Caco-2 (cell line): ENCODE measurements at regions not wholly inside any gene's neighbourhood (a gene's known extent, or its start where the extent isn't known, plus 50 kb on each side); places are given as distances from the start of the nearest gene placed in this dataset.

ENCODE experiments used
- BruUV-seq: library from RNA; stranded (reverse); fragments of 400-500 nt; replicated peaks from 2 replicates; lab custom pipeline; 2021; lab: Mats Ljungman, UMichigan
- CTCF ChIA-PET: fragments of 300-600 bp; sonication (Branson Sonifier 250); formaldehyde crosslinking; loops from one replicate; lab custom pipeline; 2022; ENCODE audit warnings: antibody characterized with exemption; lab: Charles Lee
- POLR2A ChIA-PET: fragments of 300-600 bp; sonication (Branson Sonifier 250); formaldehyde crosslinking; loops from one replicate; lab custom pipeline; 2022; ENCODE audit warnings: antibody characterized with exemption; lab: Charles Lee
- DNase-seq, 2 experiments: peaks; one replicate each; pipeline versions ENCODE4 v3.0.0 to v3.0.0-alpha.2; 2020 to 2022
- H3K27me3 ChIP-seq: replicated peaks from 2 replicates; pipeline ENCODE4 v1.6.0; 2011; ENCODE audit warnings: low read length; ENCODE audit not compliant: control insufficient read depth, insufficient read depth
- H3K36me3 ChIP-seq: 2 replicates; pipeline ENCODE4 v1.5.1; 2011; ENCODE audit warnings: low read length; ENCODE audit not compliant: control insufficient read depth, insufficient read depth
- H3K4me1 ChIP-seq: fragments of 250-450 bp; sonication (Bioruptor Pico); 2 replicates; pipeline ENCODE4 v1.5.1; 2020; ENCODE audit warnings: mild to moderate bottlenecking
- H3K4me3 ChIP-seq: 2 replicates; pipeline ENCODE4 v1.5.1; 2011; ENCODE audit warnings: low read depth, mild to moderate bottlenecking, control low read depth, low read length
- H3K9me3 ChIP-seq: fragments of 250-450 bp; sonication (Bioruptor Pico); 2 replicates; pipeline ENCODE4 v1.5.1; 2020; ENCODE audit warnings: mild to moderate bottlenecking, moderate library complexity
- H3K27ac Mint-ChIP-seq: one replicate; pipeline ENCODE4 v1.8.0; 2022; ENCODE audit warnings: mixed read lengths; ENCODE audit not compliant: unreplicated experiment
- H3K27me3 Mint-ChIP-seq: one replicate; pipeline ENCODE4 v1.8.0; 2022; ENCODE audit warnings: mixed read lengths; ENCODE audit not compliant: insufficient read depth, unreplicated experiment
- H3K36me3 Mint-ChIP-seq: one replicate; pipeline ENCODE4 v1.8.0; 2022; ENCODE audit warnings: mild to moderate bottlenecking, mixed read lengths; ENCODE audit not compliant: insufficient read depth, unreplicated experiment
- H3K4me1 Mint-ChIP-seq: one replicate; pipeline ENCODE4 v1.8.0; 2022; ENCODE audit warnings: low read depth, mixed read lengths; ENCODE audit not compliant: unreplicated experiment
- H3K4me3 Mint-ChIP-seq: one replicate; pipeline ENCODE4 v1.8.0; 2022; ENCODE audit warnings: mild to moderate bottlenecking, moderate library complexity, mixed read lengths; ENCODE audit not compliant: unreplicated experiment
- H3K9me3 Mint-ChIP-seq: one replicate; pipeline ENCODE4 v1.8.0; 2022; ENCODE audit warnings: mixed read lengths; ENCODE audit not compliant: unreplicated experiment
- CTCF ChIP-seq, 2 experiments: fragments of 200-600 bp in 1 of 2; IDR thresholded peaks; 1 replicate in 1 of 2; 2 replicates in 1 of 2; pipeline versions ENCODE4 v1.5.1 to v1.8.0; 2011 to 2022; ENCODE audit warnings: antibody characterized with exemption in 1 of 2, control low read depth in 1 of 2, inconsistent platforms in 1 of 2, low read depth in 1 of 2, low read length in 1 of 2, mild to moderate bottlenecking in 1 of 2, moderate library complexity in 1 of 2; ENCODE audit not compliant: insufficient read depth in 1 of 2, severe bottlenecking in 1 of 2, unreplicated experiment in 1 of 2
- intact Hi-C: fragments of 100-400 bp; cut with micrococcal nuclease; formaldehyde crosslinking; loops from one replicate; pipeline ENCODE4 v1.10.0; 2022; ENCODE audit not compliant: unreplicated experiment

DNA sequence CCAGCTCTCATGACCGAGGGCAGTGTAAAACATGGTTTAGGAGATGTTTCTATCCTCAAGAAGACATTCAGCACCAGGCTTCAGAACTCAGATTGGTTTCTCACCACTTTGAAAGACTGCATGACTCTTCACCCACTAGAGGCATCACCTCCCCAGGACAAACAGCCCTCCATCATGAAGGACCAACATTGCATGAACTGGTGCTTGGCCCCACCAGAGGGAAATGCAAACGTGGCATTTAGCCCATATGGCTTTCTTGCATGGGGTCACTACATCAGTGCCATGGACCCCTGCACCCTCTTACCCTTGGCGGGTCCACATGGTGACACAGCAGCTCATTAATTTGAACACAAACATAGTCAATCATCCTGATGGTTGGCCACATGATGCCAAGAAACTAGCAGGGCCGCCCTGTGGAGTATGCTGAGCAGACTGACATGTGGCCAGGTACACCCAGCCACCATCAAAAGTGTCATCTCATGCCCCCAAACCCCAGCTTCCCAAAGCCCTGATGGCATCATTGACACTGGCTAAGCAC is 129.5 kb upstream of the FSTL4 start:
- CTCF ChIA-PET = no interaction called here
- Mint-ChIP-seq H3K27ac (no peak overlapping the region), H3K4me1 (peaks cover 8% of the 10 kb centered on the region), H3K36me3 (no peaks in the 10 kb centered on the region), H3K9me3 (no peaks in the 10 kb centered on the region), H3K4me3 (peak overlapping the region; percentile 23), H3K27me3 (no peaks in the 10 kb centered on the region)
- no TSS peak for BruUV-seq
- POLR2A ChIA-PET = no interaction called here
- Histone ChIP-seq H3K4me1 (peaks cover 7% of the 10 kb centered on the region; the same call in 1 of the 2 replicates), H3K9me3 (no peaks in the 10 kb centered on the region), H3K27me3 (no peaks in the 10 kb centered on the region), H3K4me3 (no peak overlapping the region), H3K36me3 (no peaks in the 10 kb centered on the region)
- intact Hi-C loops = loop anchor here (1.0 kb wide), 1 partner anchor 12 kb away; no protein-coding TSS in a partner anchor
- TF ChIP-seq CTCF (IDR thresholded peaks at IDR 0.05; ENCODE audit: insufficient read depth in 1 of 2, low read depth in 1 of 2, low read length in 1 of 2, severe bottlenecking in 1 of 2, unreplicated experiment in 1 of 2) = no peak
- no peak for DNase-seq

DNA sequence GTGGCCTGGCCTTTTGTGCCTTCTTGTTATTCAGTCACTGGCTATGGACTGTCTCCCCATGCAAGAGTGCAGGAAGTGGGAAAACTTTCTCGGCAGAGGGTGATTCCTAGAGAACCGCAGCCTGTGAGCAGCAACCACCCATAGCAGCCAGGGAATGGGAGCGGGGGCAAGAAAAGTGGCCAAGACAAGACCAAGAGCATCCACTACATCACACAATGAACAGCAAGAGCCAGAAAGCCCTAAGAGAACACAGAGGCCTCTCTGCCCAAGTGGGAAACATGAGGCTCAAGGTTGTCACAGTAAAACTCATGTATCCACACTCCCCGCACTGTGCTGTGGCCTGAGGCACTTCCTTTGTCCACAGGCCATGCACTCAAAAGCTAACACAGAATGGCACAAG is 129.1 kb upstream of the FSTL4 start:
- BruUV-seq = no TSS peak
- H3K4me3 ChIP-seq = no peak overlapping the region
- no peak for DNase-seq
- peaks cover 7% of the 10 kb centered on the region; the same call in 1 of the 2 replicates for H3K4me1 ChIP-seq
- H3K9me3 ChIP-seq = no peaks in the 10 kb centered on the region
- Mint-ChIP-seq H3K27me3 (no peaks in the 10 kb centered on the region), H3K27ac (no peak overlapping the region), H3K36me3 (no peaks in the 10 kb centered on the region), H3K9me3 (no peaks in the 10 kb centered on the region), H3K4me1 (peaks cover 8% of the 10 kb centered on the region), H3K4me3 (no peak overlapping the region)
- intact Hi-C loops = no loop called here
- ChIA-PET POLR2A (no interaction called here), CTCF (no interaction called here)
- H3K36me3 ChIP-seq = no peaks in the 10 kb centered on the region
- no peaks in the 10 kb centered on the region for H3K27me3 ChIP-seq
- no peak for TF ChIP-seq CTCF (IDR thresholded peaks at IDR 0.05; ENCODE audit: insufficient read depth in 1 of 2, low read depth in 1 of 2, low read length in 1 of 2, severe bottlenecking in 1 of 2, unreplicated experiment in 1 of 2)

GRCh38 chr5:133739181-133739780 is 126.9 kb upstream of the FSTL4 start:
- POLR2A ChIA-PET = no interaction called here
- no peaks in the 10 kb centered on the region for H3K36me3 ChIP-seq
- no peaks in the 10 kb centered on the region for H3K9me3 ChIP-seq
- intact Hi-C loops = no loop called here
- CTCF ChIA-PET = no interaction called here
- H3K4me3 ChIP-seq = no peak overlapping the region
- no peaks in the 10 kb centered on the region for H3K27me3 Mint-ChIP-seq
- no peaks in the 10 kb centered on the region for H3K36me3 Mint-ChIP-seq
- no peak for TF ChIP-seq CTCF (IDR thresholded peaks at IDR 0.05; ENCODE audit: insufficient read depth in 1 of 2, low read depth in 1 of 2, low read length in 1 of 2, severe bottlenecking in 1 of 2, unreplicated experiment in 1 of 2)
- H3K27me3 ChIP-seq = no peaks in the 10 kb centered on the region
- H3K4me3 Mint-ChIP-seq = no peak overlapping the region
- DNase-seq = no peak
- H3K4me1 ChIP-seq = peaks cover 12% of the 10 kb centered on the region
- H3K9me3 Mint-ChIP-seq = no peaks in the 10 kb centered on the region
- peaks cover 18% of the 10 kb centered on the region for H3K4me1 Mint-ChIP-seq
- BruUV-seq = no TSS peak
- H3K27ac Mint-ChIP-seq = no peak overlapping the region
